ENCODE measurements at regions not wholly inside any gene's neighbourhood (a gene's known extent, or its start where the extent isn't known, plus 50 kb on each side); places are given as distances from the start of the nearest gene placed in this dataset.

DNA sequence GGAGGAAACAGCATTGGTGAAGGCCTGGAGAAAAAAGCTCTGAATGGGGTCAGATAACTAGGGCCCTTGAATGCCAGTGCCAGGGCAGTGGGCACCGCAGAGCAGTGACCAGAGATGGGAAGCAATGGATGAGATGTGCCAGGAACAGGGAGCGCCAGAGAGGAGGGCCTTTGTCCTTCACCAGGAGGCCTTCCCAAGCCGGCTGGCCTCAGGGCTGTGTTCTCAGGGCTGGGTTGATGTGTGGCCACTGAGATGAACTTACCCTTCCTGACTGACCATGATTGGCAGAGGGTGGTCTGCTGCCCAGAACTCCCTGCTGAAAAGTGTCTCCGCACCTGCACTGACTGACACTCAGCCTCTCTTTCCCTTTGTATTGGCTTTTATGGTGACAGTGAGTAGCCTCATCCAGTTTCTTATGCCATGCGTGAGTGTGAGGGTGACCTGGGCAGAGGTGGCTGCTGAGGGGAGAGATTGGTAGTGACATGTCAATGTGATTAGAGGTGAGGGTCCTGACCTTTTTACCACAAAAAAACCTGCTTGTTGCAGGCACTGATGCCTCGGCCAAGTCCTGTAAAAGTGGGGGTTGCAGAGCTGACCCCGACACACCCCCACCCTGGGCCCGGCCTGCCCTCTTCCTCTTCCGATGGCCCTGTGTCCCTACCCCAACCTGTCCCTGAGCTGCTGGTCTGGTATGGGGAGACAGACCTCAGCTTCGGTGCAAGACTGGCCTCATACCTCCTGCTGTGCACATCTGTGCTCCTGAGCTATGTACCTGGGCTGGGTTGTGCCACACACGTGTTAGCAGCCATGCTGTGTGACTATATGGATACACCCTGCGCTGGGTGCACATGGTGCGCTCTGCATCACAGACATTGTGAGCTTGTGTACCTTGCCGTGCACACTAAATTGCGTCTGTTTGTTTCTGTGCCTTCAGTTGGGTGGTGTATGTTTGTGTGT is 57.1 kb upstream of the PSD2 start:
- TF ChIP-seq, protein P1, sequence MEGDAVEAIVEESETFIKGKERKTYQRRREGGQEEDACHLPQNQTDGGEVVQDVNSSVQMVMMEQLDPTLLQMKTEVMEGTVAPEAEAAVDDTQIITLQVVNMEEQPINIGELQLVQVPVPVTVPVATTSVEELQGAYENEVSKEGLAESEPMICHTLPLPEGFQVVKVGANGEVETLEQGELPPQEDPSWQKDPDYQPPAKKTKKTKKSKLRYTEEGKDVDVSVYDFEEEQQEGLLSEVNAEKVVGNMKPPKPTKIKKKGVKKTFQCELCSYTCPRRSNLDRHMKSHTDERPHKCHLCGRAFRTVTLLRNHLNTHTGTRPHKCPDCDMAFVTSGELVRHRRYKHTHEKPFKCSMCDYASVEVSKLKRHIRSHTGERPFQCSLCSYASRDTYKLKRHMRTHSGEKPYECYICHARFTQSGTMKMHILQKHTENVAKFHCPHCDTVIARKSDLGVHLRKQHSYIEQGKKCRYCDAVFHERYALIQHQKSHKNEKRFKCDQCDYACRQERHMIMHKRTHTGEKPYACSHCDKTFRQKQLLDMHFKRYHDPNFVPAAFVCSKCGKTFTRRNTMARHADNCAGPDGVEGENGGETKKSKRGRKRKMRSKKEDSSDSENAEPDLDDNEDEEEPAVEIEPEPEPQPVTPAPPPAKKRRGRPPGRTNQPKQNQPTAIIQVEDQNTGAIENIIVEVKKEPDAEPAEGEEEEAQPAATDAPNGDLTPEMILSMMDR (IDR thresholded peaks at IDR 0.05; ENCODE audit: low read depth, low read length), result no peak
- TF ChIP-seq MYC (IDR thresholded peaks at IDR 0.05; ENCODE audit: low read depth, low read length), result no peak

Measured in NB4 (cell line).